ENCODE measurements at regions not wholly inside any gene's neighbourhood (a gene's known extent, or its start where the extent isn't known, plus 50 kb on each side); places are given as distances from the start of the nearest gene placed in this dataset.
"Not testable (repeated sequence)": the region's sequence is repeated elsewhere in the genome, so short reads cannot be mapped to it uniquely, and the experiment has no call there.

GRCh38 chr18:65175681-65176080 lies 575.1 kb upstream of the CDH7 start (continued):
- no peak for TF ChIP-seq FOSL2 (IDR thresholded peaks at IDR 0.05)
- no peak for TF ChIP-seq FOSL2 (CRISPR knock-in tag; IDR thresholded peaks at IDR 0.05)

GRCh38 chr18:65162086-65162485 lies 588.7 kb upstream of the CDH7 start:
- H3K27ac ChIP-seq; ATAC-seq; H3K4me1 ChIP-seq; H3K4me3 ChIP-seq; H3K9me3 ChIP-seq; FAIRE-seq; CTCF ChIA-PET; DNase-seq (ENCODE audit: low read depth in 1 of 2, low spot score in 1 of 2); POLR2A ChIA-PET; H3K4me2 ChIP-seq: not testable (repeated sequence)
- WGBS (ENCODE audit: missing lambda C conversion rate): 55% methylated on average over 11 of the region's 13 CpGs

GRCh38 chr18:65146482-65147021 lies 604.3 kb upstream of the CDH7 start:
- FAIRE-seq (no peak), DNase-seq (ENCODE audit: low read depth in 1 of 2, low spot score in 1 of 2) (no peak), ATAC-seq (no peak)
- Histone ChIP-seq H3K4me3 (no peak overlapping the region), H3K4me1 (no peaks in the 10 kb centered on the region), H3K9me3 (no peaks in the 10 kb centered on the region), H3K4me2 (no peak overlapping the region), H3K27ac (no peak overlapping the region)
- ChIA-PET CTCF (no interaction called here), POLR2A (no interaction called here)
- WGBS (ENCODE audit: missing lambda C conversion rate): 3% methylated on average over 2 of the region's 2 CpGs
- TF ChIP-seq ZC3H11A (IDR thresholded peaks at IDR 0.05) (no peak), REST (IDR thresholded peaks at IDR 0.05) (no peak), MAX (IDR thresholded peaks at IDR 0.05) (no peak), JUN (IDR thresholded peaks at IDR 0.05) (no peak), NPAS2 (CRISPR knock-in tag; IDR thresholded peaks at IDR 0.05; ENCODE audit: borderline replicate concordance) (no peak), HOXA7 (CRISPR knock-in tag; IDR thresholded peaks at IDR 0.05) (no peak), POLR2AphosphoS2 (conservative IDR thresholded peaks at IDR 0.05; ENCODE audit: low read length) (no peak), TFCP2L1 (CRISPR knock-in tag; IDR thresholded peaks at IDR 0.05) (no peak), EHMT2 (IDR thresholded peaks at IDR 0.05; ENCODE audit: low read depth) (no peak)

- ATAC-seq: no peak
These were observed 605.5 kb upstream of the CDH7 start for GRCh38 chr18:65145312-65145711.

More at GRCh38 chr18:65145312-65145711, 605.5 kb upstream of the CDH7 start:
- H3K9me3 ChIP-seq: no peaks in the 10 kb centered on the region
- H3K4me3 ChIP-seq: no peak overlapping the region
- POLR2A ChIA-PET: no interaction called here
- CTCF ChIA-PET: no interaction called here
- H3K4me2 ChIP-seq: no peak overlapping the region
- no peak for FAIRE-seq
- DNase-seq (ENCODE audit: low read depth in 1 of 2, low spot score in 1 of 2): no peak
- no peak for TF ChIP-seq ZC3H11A (IDR thresholded peaks at IDR 0.05)
- TF ChIP-seq HES2 (IDR thresholded peaks at IDR 0.05): no peak
- no peak for TF ChIP-seq ZSCAN20 (CRISPR knock-in tag; IDR thresholded peaks at IDR 0.05)
- no peak for TF ChIP-seq E2F6 (IDR thresholded peaks at IDR 0.05; ENCODE audit: borderline replicate concordance, low read depth)
- no peak for TF ChIP-seq USF2 (IDR thresholded peaks at IDR 0.05)
- TF ChIP-seq FOSB (CRISPR knock-in tag; IDR thresholded peaks at IDR 0.05): no peak
- no peak for TF ChIP-seq JUNB (IDR thresholded peaks at IDR 0.05)
- no peak for TF ChIP-seq FOSL2 (IDR thresholded peaks at IDR 0.05)
- TF ChIP-seq FOSL2 (CRISPR knock-in tag; IDR thresholded peaks at IDR 0.05): no peak
- TF ChIP-seq HOXB13 (CRISPR knock-in tag; IDR thresholded peaks at IDR 0.05; ENCODE audit: low read depth): no peak
- TF ChIP-seq PHF8 (IDR thresholded peaks at IDR 0.05; ENCODE audit: borderline replicate concordance, low read depth): no peak
- no peak for TF ChIP-seq CHD4 (IDR thresholded peaks at IDR 0.05; ENCODE audit: borderline replicate concordance)
- no peak overlapping the region for H3K27ac ChIP-seq
- H3K4me1 ChIP-seq: no peaks in the 10 kb centered on the region
